BJ (cell line): ENCODE measurements at regions not wholly inside any gene's neighbourhood (a gene's known extent, or its start where the extent isn't known, plus 50 kb on each side); places are given as distances from the start of the nearest gene placed in this dataset.

Source experiments
- CTCF ChIA-PET: fragments of 350-600 bp; formaldehyde crosslinking; extraction: SDS; loops from one replicate; lab custom pipeline; 2021; ENCODE audit warnings: antibody characterized with exemption, inconsistent platforms; lab: Yijun Ruan, JAX
- POLR2A ChIA-PET: fragments of 300-600 bp; sonication (Branson Sonifier 250); formaldehyde crosslinking; extraction: SDS; loops from one replicate; lab custom pipeline; 2021; ENCODE audit warnings: antibody characterized with exemption; lab: Charles Lee
- DNase-seq: peaks from one replicate; pipeline ENCODE4 v3.0.0-alpha.2; 2011; ENCODE audit warnings: low read depth
- H3K27me3 ChIP-seq: 2 replicates; pipeline ENCODE4 v1.6.0; 2011; ENCODE audit warnings: low read length; ENCODE audit not compliant: control insufficient read depth, insufficient read depth
- H3K36me3 ChIP-seq: 2 replicates; pipeline ENCODE4 v1.5.1; 2011; ENCODE audit warnings: low read length; ENCODE audit not compliant: control insufficient read depth, insufficient read depth
- H3K4me3 ChIP-seq: 2 replicates; pipeline ENCODE4 v1.5.1; 2011; ENCODE audit warnings: low read depth, mild to moderate bottlenecking, control low read depth, low read length
- CTCF ChIP-seq: IDR thresholded peaks from 2 replicates; pipeline ENCODE4 v1.5.1; 2011; ENCODE audit warnings: low read depth, mild to moderate bottlenecking, control low read depth, inconsistent platforms, low read length, moderate library complexity; ENCODE audit not compliant: insufficient read depth

GRCh38 chr21:28805885-28806284 lies 186.8 kb downstream of the LTN1 start:
- DNase-seq, result peak; percentile 84
- POLR2A ChIA-PET, result interaction anchor here (0.6 kb wide), 1 partner anchor 13 kb away, joined by 3 read pairs; no protein-coding TSS in a partner anchor
- H3K36me3 ChIP-seq, result no peaks in the 10 kb centered on the region
- H3K27me3 ChIP-seq, result no peaks in the 10 kb centered on the region
- TF ChIP-seq CTCF, result no peak
- H3K4me3 ChIP-seq, result no peak overlapping the region
- CTCF ChIA-PET, result no interaction called here

GRCh38 chr21:28804089-28804670 lies 188.5 kb downstream of the LTN1 start:
- no peaks in the 10 kb centered on the region for H3K27me3 ChIP-seq
- no peak for DNase-seq
- ChIA-PET POLR2A (no interaction called here), CTCF (interaction anchor here (1.0 kb wide), 2 partner anchors 24 to 135 kb away, joined by 3 to 4 read pairs; no protein-coding TSS in a partner anchor)
- no peak for TF ChIP-seq CTCF
- no peak overlapping the region for H3K4me3 ChIP-seq
- H3K36me3 ChIP-seq, result no peaks in the 10 kb centered on the region

- POLR2A ChIA-PET, result interaction anchor here (0.6 kb wide), 1 partner anchor 255 kb away, joined by 3 read pairs; no protein-coding TSS in a partner anchor
- no peak for TF ChIP-seq CTCF
- CTCF ChIA-PET, result no interaction called here
- Histone ChIP-seq H3K4me3 (no peak overlapping the region), H3K36me3 (no peaks in the 10 kb centered on the region), H3K27me3 (no peaks in the 10 kb centered on the region)
- DNase-seq, result no peak
Measured at GRCh38 chr21:28801906-28802305, 190.8 kb downstream of the LTN1 start.

- no peak for TF ChIP-seq CTCF
- no peaks in the 10 kb centered on the region for H3K27me3 ChIP-seq
- CTCF ChIA-PET, result no interaction called here
- no peaks in the 10 kb centered on the region for H3K36me3 ChIP-seq
- no peak overlapping the region for H3K4me3 ChIP-seq
- no peak for DNase-seq
- POLR2A ChIA-PET, result no interaction called here
Measured at GRCh38 chr21:28799926-28800325, 192.8 kb downstream of the LTN1 start.

GRCh38 chr21:28798798-28799197 lies 193.9 kb downstream of the LTN1 start:
- H3K36me3 ChIP-seq, result no peaks in the 10 kb centered on the region
- H3K4me3 ChIP-seq, result no peak overlapping the region
- ChIA-PET POLR2A (no interaction called here), CTCF (interaction anchor here (1.1 kb wide), 1 partner anchor 17 kb away, joined by 5 read pairs; no protein-coding TSS in a partner anchor)
- no peak for TF ChIP-seq CTCF
- DNase-seq, result no peak
- no peaks in the 10 kb centered on the region for H3K27me3 ChIP-seq
